Kidney (tissue), 13 donors: ENCODE measurements at regions not wholly inside any gene's neighbourhood (a gene's known extent, or its start where the extent isn't known, plus 50 kb on each side); places are given as distances from the start of the nearest gene placed in this dataset.
A peak's percentile ranks its signal among the peaks of the same experiment; 100 is the strongest.

Experiments
- DNase-seq, 5 donors: peaks; one replicate each; pipeline ENCODE4 v3.0.0-alpha.2; 2013 to 2020
- FAIRE-seq: peaks from 2 replicates; lab custom pipeline; 2012; peaks lifted over from hg19 to GRCh38; lab: Jason Lieb, UNC
- H3K27ac ChIP-seq, 2 donors: one replicate each; pipeline ENCODE4 v1.7.0; 2013; ENCODE audit warnings: low read depth in 2 of 2, low read length in 2 of 2, inconsistent platforms in 1 of 2
- H3K27me3 ChIP-seq: one replicate; pipeline ENCODE4 v1.7.1; 2013; ENCODE audit warnings: low read length, inconsistent platforms; ENCODE audit not compliant: control insufficient read depth, insufficient read depth
- H3K36me3 ChIP-seq, 3 donors: one replicate each; pipeline versions ENCODE4 v1.7.0 to v1.7.1; 2013; ENCODE audit warnings: low read length in 3 of 3, control low read depth in 1 of 3, inconsistent platforms in 1 of 3; ENCODE audit not compliant: insufficient read depth in 3 of 3, control insufficient read depth in 2 of 3
- H3K4me1 ChIP-seq, 3 donors: one replicate each; pipeline versions ENCODE4 v1.7.0 to v1.7.1; 2013; ENCODE audit warnings: low read length in 3 of 3, inconsistent platforms in 1 of 3, low read depth in 1 of 3; ENCODE audit not compliant: control insufficient read depth in 2 of 3, insufficient read depth in 2 of 3
- H3K4me3 ChIP-seq, 3 donors: one replicate each; pipeline versions ENCODE4 v1.7.0 to v1.8.1; 2013; ENCODE audit warnings: low read length in 3 of 3, control low read depth in 1 of 3, inconsistent platforms in 1 of 3
- H3K9ac ChIP-seq, 3 donors: one replicate each; pipeline versions ENCODE4 v1.7.0 to v1.7.1; 2013; ENCODE audit warnings: low read length in 3 of 3, control low read depth in 1 of 3, inconsistent platforms in 1 of 3
- H3K9me3 ChIP-seq, 3 donors: one replicate each; pipeline versions ENCODE4 v1.7.0 to v1.7.1; 2013; ENCODE audit warnings: low read length in 3 of 3, control low read depth in 1 of 3, inconsistent platforms in 1 of 3; ENCODE audit not compliant: control insufficient read depth in 2 of 3, insufficient read depth in 1 of 3
- intact Hi-C: fragments of 100-400 bp; cut with DNase I; formaldehyde crosslinking; loops from one replicate; pipeline ENCODE4 v1.11.1; 2022
- TF ChIP-seq, protein P1 (sequence below): IDR thresholded peaks from 3 replicates; pipeline ENCODE4 v1.5.1; 2012; ENCODE audit warnings: mild to moderate bottlenecking, moderate library complexity, borderline replicate concordance; ENCODE audit not compliant: insufficient read depth; ENCODE audit errors: extremely low read depth
- donor health status: control.
- donor health status: control.
- donor health status: control.
- donor health status: control.
- donor health status: control.
- donor health status: DM: yes; HTN: yes; CAD: no.
- donor health status: Normal renal cell carcinoma (clear cell type).

DNA sequence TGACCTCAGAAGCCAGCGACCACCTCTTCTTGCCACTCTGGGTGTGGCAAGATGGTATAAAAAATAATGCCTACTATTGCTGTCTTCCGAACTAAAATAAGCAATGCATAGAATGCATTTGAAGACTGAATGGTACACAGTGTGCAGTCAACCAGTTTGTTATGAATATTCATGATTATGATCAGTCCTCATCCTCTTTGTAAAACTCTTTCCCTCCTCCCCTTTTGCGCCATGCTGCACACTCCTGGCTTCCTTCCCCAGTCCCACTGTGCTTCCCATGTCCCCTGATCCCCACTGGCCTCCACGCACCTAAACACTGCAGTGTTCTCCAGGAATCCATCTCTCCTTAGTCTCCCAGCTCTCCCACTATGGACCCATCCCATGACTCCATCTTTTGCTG lies 348.0 kb downstream of the SOX9 start:
- Histone ChIP-seq H3K36me3 (no peaks in the 10 kb centered on the region), H3K27ac (no peak overlapping the region), H3K27me3 (no peaks in the 10 kb centered on the region), H3K9ac (no peak overlapping the region), H3K9me3 (no peaks in the 10 kb centered on the region), H3K4me1 (peaks cover 0 to 19% (median 3%) of the 10 kb centered on the region in 3 donors), H3K4me3 (no peak overlapping the region)
- intact Hi-C loops: no loop called here
- no peak for DNase-seq
- TF ChIP-seq, protein P1, sequence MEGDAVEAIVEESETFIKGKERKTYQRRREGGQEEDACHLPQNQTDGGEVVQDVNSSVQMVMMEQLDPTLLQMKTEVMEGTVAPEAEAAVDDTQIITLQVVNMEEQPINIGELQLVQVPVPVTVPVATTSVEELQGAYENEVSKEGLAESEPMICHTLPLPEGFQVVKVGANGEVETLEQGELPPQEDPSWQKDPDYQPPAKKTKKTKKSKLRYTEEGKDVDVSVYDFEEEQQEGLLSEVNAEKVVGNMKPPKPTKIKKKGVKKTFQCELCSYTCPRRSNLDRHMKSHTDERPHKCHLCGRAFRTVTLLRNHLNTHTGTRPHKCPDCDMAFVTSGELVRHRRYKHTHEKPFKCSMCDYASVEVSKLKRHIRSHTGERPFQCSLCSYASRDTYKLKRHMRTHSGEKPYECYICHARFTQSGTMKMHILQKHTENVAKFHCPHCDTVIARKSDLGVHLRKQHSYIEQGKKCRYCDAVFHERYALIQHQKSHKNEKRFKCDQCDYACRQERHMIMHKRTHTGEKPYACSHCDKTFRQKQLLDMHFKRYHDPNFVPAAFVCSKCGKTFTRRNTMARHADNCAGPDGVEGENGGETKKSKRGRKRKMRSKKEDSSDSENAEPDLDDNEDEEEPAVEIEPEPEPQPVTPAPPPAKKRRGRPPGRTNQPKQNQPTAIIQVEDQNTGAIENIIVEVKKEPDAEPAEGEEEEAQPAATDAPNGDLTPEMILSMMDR: no peak
- FAIRE-seq: no peak

DNA sequence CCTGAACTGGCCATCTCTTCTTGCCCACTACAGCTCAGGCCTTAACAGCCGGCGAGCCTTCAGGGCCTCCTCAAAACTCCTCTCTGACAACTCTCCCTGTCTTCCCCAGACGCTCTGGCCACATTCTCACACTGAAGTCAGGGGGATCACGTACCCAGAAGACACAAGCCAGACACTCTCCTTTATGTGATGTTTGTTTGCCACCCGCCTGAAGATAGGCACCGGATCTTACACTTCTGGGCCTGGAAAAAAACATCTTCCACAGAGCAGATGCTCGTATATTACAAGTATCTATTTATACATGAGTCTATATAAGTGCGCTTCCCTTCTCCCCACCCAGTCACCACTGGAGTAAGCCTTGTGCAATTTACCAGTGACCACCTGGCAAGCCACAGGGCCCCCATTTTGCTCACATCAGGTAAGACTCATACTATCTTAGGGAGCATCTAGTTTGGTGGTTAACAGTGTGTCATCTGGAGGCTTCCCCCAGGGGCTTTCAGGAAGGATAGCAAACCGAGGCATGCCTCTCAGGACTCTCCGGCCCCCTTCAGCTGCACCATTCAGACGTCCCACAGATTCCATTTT lies 349.4 kb downstream of the SOX9 start:
- Histone ChIP-seq H3K4me1 (peaks cover 0 to 19% (median 3%) of the 10 kb centered on the region in 3 donors), H3K9ac (no peak overlapping the region), H3K27me3 (no peaks in the 10 kb centered on the region), H3K4me3 (no peak overlapping the region), H3K36me3 (no peaks in the 10 kb centered on the region), H3K9me3 (peaks cover 0 to 3% (median 0%) of the 10 kb centered on the region in 3 donors), H3K27ac (no peak overlapping the region)
- intact Hi-C loops: no loop called here
- DNase-seq (no peak), FAIRE-seq (no peak)
- TF ChIP-seq, protein P1: no peak

DNA sequence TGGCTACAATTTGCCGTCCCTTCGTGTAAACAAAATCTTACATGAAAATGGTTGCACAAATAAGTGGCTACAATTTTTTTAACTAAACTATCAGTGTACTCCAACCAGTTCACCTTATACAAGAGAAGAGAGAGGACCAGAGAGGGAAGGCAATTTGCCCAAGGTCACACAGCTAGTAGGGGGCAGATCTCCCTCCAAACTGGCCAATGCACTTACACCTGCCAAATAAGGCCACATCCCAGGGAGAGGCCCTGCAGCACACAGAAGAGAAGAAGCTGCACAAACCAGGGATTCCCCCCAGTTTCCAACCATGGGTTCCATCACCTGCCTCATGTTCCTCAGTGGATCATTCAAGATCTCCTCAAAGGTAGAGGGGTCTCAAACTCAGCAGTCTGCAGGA lies 349.9 kb downstream of the SOX9 start:
- TF ChIP-seq, protein P1: no peak
- Histone ChIP-seq H3K4me3 (no peak overlapping the region), H3K36me3 (no peaks in the 10 kb centered on the region), H3K27me3 (no peaks in the 10 kb centered on the region), H3K27ac (no peak overlapping the region), H3K4me1 (peaks cover 0 to 16% (median 3%) of the 10 kb centered on the region in 3 donors), H3K9me3 (peaks cover 0 to 3% (median 0%) of the 10 kb centered on the region in 3 donors), H3K9ac (no peak overlapping the region)
- DNase-seq: no peak
- intact Hi-C loops: no loop called here
- no peak for FAIRE-seq

DNA sequence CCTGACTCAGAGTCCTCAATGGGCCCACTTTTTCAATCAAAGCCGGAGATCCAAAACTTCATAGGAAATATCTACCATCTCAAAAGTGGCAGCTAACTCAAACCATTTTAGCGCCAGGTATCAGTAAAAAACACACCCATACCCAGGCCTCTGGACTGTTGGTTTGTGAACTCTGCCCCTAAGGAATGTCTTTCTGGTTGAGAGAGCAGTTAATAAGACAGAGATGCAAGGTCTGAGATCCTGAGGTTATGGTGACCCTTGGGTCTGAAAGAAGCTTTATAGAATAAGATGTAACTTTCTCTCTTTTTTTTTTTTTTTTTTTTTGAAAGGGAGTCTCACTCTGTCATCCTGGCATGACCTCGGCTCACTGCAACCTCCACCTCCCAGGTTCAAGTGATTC lies 350.5 kb downstream of the SOX9 start:
- Histone ChIP-seq H3K27ac (no peak overlapping the region), H3K4me1 (peaks cover 0 to 16% (median 3%) of the 10 kb centered on the region in 3 donors), H3K27me3 (no peaks in the 10 kb centered on the region), H3K36me3 (no peaks in the 10 kb centered on the region), H3K9me3 (peaks cover 0 to 3% (median 0%) of the 10 kb centered on the region in 3 donors), H3K9ac (no peak overlapping the region), H3K4me3 (no peak overlapping the region)
- TF ChIP-seq, protein P1: no peak
- intact Hi-C loops: no loop called here
- DNase-seq: peak in 1 of 5 donors; percentile 65
- FAIRE-seq: no peak
